AG10803 (cell line): ENCODE measurements at regions not wholly inside any gene's neighbourhood (a gene's known extent, or its start where the extent isn't known, plus 50 kb on each side); places are given as distances from the start of the nearest gene placed in this dataset.

ENCODE experiments used
- DNase-seq: peaks from one replicate; pipeline ENCODE4 v3.0.0; 2010; ENCODE audit warnings: low read depth
- H3K4me3 ChIP-seq: 2 replicates; pipeline ENCODE4 v1.5.1; 2011; ENCODE audit warnings: mild to moderate bottlenecking, low read length, control low read depth
- TF ChIP-seq, protein P1 (sequence below): conservative IDR thresholded peaks from 2 replicates; pipeline ENCODE4 v1.5.1; 2011; ENCODE audit warnings: mild to moderate bottlenecking, low read length, control low read depth, inconsistent platforms

DNA sequence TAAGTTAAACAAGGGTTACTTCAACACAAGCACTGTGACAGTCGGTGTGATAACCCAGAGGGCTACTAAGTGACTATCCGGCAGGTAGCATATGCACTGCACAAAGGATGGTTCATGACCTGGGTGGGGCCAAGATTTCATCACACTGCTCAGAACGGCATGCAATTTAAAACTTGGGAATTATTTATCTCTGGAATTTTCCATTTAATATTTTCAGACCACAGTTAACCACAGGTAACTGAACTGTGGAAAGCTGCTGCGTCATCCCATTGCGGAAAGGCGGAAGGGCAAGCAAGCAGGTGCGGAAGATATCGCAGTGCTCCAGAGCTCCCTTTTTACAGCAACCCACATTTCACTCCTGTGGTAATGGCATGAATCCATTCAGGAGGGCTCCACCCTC, 540.8 kb downstream of the INSC start:
- no peak for DNase-seq
- TF ChIP-seq, protein P1, sequence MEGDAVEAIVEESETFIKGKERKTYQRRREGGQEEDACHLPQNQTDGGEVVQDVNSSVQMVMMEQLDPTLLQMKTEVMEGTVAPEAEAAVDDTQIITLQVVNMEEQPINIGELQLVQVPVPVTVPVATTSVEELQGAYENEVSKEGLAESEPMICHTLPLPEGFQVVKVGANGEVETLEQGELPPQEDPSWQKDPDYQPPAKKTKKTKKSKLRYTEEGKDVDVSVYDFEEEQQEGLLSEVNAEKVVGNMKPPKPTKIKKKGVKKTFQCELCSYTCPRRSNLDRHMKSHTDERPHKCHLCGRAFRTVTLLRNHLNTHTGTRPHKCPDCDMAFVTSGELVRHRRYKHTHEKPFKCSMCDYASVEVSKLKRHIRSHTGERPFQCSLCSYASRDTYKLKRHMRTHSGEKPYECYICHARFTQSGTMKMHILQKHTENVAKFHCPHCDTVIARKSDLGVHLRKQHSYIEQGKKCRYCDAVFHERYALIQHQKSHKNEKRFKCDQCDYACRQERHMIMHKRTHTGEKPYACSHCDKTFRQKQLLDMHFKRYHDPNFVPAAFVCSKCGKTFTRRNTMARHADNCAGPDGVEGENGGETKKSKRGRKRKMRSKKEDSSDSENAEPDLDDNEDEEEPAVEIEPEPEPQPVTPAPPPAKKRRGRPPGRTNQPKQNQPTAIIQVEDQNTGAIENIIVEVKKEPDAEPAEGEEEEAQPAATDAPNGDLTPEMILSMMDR, result no peak
- H3K4me3 ChIP-seq, result no peak overlapping the region

DNA sequence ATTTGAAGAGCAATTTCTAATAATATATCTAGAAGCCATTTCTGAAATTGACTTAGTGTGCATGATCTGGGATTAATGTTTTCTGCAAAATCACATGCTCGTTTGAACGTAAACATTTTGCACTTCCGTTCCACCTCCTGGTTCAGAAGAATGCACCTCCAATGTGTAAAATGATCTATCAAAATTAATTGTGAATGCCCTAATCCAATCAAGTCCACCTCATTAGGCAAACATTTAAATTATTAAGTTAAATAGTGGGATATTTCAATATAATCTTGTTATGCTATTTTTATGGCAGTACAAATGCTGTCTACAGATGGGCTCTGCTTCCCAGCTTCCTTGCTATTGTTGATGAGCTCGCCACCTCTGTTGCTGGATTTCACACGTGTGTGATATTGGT, 542.5 kb downstream of the INSC start:
- TF ChIP-seq, protein P1, result no peak
- no peak overlapping the region for H3K4me3 ChIP-seq
- no peak for DNase-seq

DNA sequence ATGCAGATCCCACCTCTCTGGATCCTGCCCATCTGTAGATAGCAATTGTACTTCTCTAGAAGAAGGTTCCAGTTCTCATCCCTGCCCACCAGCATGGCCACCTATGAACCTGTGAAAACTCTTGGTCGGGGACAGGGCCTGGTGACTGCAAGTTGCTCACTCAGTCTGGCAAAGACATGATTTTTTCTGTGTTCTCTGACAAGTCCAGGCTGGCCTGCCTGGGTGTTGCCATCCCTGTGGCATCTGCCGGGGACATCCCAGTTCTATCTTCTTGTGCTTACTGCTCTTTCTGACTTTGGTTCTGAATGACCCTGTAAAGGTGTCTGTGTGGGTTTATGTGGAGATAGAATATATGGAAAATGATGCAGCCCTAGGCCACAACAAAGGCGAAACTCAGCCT, 545.8 kb downstream of the INSC start:
- no peak for DNase-seq
- TF ChIP-seq, protein P1, result no peak
- no peak overlapping the region for H3K4me3 ChIP-seq

DNA sequence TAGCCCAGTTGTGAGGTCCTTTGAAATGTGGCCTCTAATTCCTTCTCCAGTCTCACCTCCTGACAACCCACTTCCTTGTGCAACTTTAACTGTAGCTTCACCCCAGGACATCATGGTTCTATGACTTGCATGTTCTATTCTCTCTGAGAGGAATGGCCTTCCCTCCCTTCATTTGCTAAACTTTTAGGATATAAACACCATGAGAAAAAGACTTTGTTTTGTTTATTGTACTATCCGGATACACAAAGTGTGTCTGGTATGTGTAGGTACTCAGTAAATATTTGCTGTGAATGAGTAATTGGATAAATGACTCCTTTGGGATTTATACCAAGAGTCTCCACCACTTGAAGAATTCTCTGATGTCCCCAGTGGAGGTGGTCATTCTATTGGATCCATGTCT, 547.6 kb downstream of the INSC start:
- no peak for DNase-seq
- TF ChIP-seq, protein P1, result no peak
- no peak overlapping the region for H3K4me3 ChIP-seq

DNA sequence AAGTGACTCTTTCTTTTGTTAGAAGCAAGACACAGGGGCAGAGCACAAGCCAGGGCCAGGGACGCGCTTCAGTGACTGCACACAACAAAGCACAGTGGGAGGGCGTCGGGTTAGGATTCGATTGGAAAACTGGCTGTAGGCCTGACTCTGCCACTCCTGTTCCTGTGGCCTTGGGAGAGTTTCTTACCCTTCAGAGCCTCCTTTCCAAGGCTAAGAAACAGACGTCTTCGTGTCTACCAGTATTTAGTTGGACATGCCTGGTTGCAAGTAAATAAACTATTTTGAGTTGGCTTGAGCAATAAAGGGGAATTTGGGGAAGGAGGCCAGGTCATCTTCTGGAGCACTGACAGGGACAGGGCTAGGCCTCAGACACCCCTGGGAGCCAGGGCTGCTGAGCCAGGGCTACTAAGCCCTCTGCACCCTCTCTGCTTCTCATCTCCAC, 549.1 kb downstream of the INSC start:
- no peak for DNase-seq
- no peak overlapping the region for H3K4me3 ChIP-seq
- TF ChIP-seq, protein P1, result no peak

DNA sequence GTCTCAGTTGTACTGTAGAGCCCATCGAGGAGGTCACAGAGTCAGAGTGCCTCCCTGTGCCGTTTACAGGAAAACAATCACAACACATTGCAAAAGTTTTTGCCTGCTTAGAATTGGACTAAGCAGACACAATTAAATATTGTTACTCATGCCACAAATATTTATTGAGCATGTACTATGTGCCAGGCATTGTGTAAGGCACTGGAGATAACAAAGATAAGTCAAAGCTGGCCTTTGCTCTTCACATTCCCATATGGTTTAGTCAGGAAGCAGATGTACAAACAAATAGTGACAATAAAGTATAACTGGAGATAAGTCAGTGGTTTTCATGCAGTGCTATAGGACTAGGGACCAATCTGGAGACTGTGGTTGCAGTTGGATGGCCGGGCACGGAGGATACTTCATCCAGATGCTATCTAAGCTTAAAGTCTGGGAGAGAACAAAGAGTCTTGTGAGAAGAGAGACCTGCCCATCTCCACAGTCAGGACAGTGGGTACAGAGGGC, 550.7 kb downstream of the INSC start:
- TF ChIP-seq, protein P1, result no peak
- no peak overlapping the region for H3K4me3 ChIP-seq

DNA sequence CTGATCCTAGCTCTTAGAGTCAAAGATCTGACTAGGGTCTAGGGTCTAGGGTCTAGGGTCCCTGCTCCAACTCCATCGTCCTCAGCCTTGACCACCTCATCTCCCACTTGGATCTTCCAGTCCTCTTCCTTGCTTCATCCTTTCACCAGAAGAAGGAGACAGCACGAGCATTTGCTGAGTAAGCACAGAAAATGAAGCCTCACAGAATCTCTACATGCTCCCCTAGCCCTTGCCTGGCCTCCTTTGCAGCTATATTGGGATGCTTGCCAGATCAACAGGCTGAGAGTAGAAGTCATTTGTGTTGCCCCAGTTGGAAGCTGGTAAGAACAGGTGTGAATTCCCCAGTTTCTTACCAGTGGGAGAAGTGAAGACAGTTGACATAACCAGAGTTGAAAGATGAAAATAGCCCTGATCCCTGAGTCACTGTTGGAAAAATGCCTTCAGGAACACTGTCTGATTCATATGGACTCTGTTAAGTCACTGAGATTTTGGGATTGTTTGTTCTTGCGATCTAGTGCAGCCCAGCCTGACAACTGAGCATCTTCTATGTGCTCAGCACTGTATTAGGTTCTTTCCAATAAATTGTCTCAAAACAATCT, 552.5 kb downstream of the INSC start:
- no peak overlapping the region for H3K4me3 ChIP-seq
- DNase-seq, result no peak
- TF ChIP-seq, protein P1, result no peak

More for the DNA sequence above, 550.7 kb downstream of the INSC start:
- DNase-seq, result peak; percentile 36
